GM23248 (cell line): ENCODE measurements at regions not wholly inside any gene's neighbourhood (a gene's known extent, or its start where the extent isn't known, plus 50 kb on each side); places are given as distances from the start of the nearest gene placed in this dataset.

Source experiments
- DNase-seq: peaks from one replicate; pipeline ENCODE4 v3.0.0-alpha.2; 2015
- H2AFZ ChIP-seq: fragments of 200-600 bp; sonication (generic); 2 replicates; pipeline ENCODE4 v1.6.1; 2016; ENCODE audit warnings: antibody characterized with exemption
- H3F3A ChIP-seq: fragments of 200-600 bp; sonication (generic); 2 replicates; pipeline ENCODE4 v1.6.1; 2016; ENCODE audit warnings: mild to moderate bottlenecking, antibody characterized with exemption, mixed run types; ENCODE audit not compliant: insufficient read depth
- H3K27ac ChIP-seq: fragments of 200-600 bp; sonication (generic); 2 replicates; pipeline ENCODE4 v1.5.1; 2016; ENCODE audit warnings: mild to moderate bottlenecking
- H3K27me3 ChIP-seq: fragments of 200-600 bp; sonication (generic); replicated peaks from 2 replicates; pipeline ENCODE4 v1.6.1; 2016; ENCODE audit warnings: mild to moderate bottlenecking; ENCODE audit not compliant: insufficient read depth
- H3K36me3 ChIP-seq: fragments of 200-600 bp; sonication (generic); 2 replicates; pipeline ENCODE4 v1.6.1; 2016; ENCODE audit warnings: low read depth, mild to moderate bottlenecking
- H3K4me1 ChIP-seq: fragments of 200-600 bp; sonication (generic); 2 replicates; pipeline ENCODE4 v1.6.1; 2016; ENCODE audit warnings: mild to moderate bottlenecking; ENCODE audit not compliant: insufficient read depth
- H3K4me2 ChIP-seq: fragments of 200-600 bp; sonication (generic); one replicate; pipeline ENCODE4 v1.6.1; 2016; ENCODE audit warnings: mild to moderate bottlenecking; ENCODE audit not compliant: unreplicated experiment
- H3K4me3 ChIP-seq: fragments of 200-600 bp; sonication (generic); 2 replicates; pipeline ENCODE4 v1.5.1; 2016; ENCODE audit warnings: mild to moderate bottlenecking
- H3K79me2 ChIP-seq: fragments of 200-600 bp; sonication (generic); 2 replicates; pipeline ENCODE4 v1.6.1; 2016; ENCODE audit warnings: mild to moderate bottlenecking; ENCODE audit not compliant: insufficient read depth
- H3K9ac ChIP-seq: fragments of 200-600 bp; sonication (generic); 2 replicates; pipeline ENCODE4 v1.6.1; 2016; ENCODE audit warnings: mild to moderate bottlenecking
- H3K9me2 ChIP-seq: fragments of 200-600 bp; sonication (generic); 2 replicates; pipeline ENCODE4 v1.6.1; 2016; ENCODE audit warnings: mixed run types, mild to moderate bottlenecking, moderate library complexity; ENCODE audit not compliant: insufficient read depth
- H3K9me3 ChIP-seq: fragments of 200-600 bp; sonication (generic); one replicate; pipeline ENCODE4 v1.6.1; 2017; ENCODE audit warnings: low read depth
- H4K20me1 ChIP-seq: fragments of 200-600 bp; sonication (generic); 2 replicates; pipeline ENCODE4 v1.6.0; 2016; ENCODE audit not compliant: insufficient read depth
- EZH2 ChIP-seq: fragments of 200-600 bp; sonication (generic); IDR thresholded peaks from 2 replicates; pipeline ENCODE4 v1.6.1; 2018; ENCODE audit warnings: antibody characterized with exemption, mild to moderate bottlenecking; ENCODE audit not compliant: insufficient read depth, poor library complexity, severe bottlenecking
- EZH2phosphoT487 ChIP-seq: fragments of 200-600 bp; sonication (generic); IDR thresholded peaks from 2 replicates; pipeline ENCODE4 v1.6.1; 2018; ENCODE audit warnings: antibody characterized with exemption, moderate library complexity, mild to moderate bottlenecking, low read depth; ENCODE audit not compliant: insufficient read depth
- WGBS, 2 experiments: methylation state at CpG; one replicate each; pipeline ENCODE4 v1.1.6; 2015 to 2017; ENCODE audit warnings: low lambda C conversion rate in 2 of 2, low coverage in 1 of 2; ENCODE audit errors: missing lambda C conversion rate in 2 of 2; 5-methylcytosine and 5-hydroxymethylcytosine counted together
- in situ Hi-C: fragments of 300-500 bp; cut with MboI; formaldehyde crosslinking; loops from 2 replicates; pipeline ENCODE4 v1.15.0; 2020

DNA sequence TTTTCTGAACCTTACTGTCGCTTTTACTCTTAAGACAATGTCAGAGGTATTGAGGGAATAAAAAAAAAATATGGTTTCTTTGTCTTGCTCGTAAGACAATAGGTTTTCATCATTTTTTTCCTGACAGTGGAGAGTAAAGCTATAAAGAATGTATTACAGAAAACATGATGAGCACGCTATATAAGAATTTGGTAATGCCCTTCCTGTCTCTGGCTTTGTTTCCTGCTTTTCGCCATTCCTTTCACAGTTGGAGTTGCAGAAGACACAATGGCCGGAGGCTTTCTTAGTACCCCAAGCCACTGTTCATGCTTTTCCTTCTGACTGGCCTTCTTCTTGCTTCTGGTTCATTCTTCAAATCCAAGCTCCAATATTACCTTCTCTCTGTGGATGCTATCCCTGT, 101.0 kb upstream of the DACH1 start:
- no peaks in the 10 kb centered on the region for H3K9me2 ChIP-seq
- H3F3A ChIP-seq, result no peaks in the 10 kb centered on the region
- H3K4me2 ChIP-seq, result no peak overlapping the region
- no peak overlapping the region for H2AFZ ChIP-seq
- no peak overlapping the region for H3K4me3 ChIP-seq
- in situ Hi-C loops, result no loop called here
- WGBS, 2 experiments, result 14 to 15% methylated on average over 5 of the region's 5 CpGs
- TF ChIP-seq EZH2phosphoT487 (no peak), EZH2 (no peak)
- DNase-seq, result no peak
- H3K27me3 ChIP-seq, result no peaks in the 10 kb centered on the region
- no peaks in the 10 kb centered on the region for H4K20me1 ChIP-seq
- no peaks in the 10 kb centered on the region for H3K4me1 ChIP-seq
- H3K27ac ChIP-seq, result no peak overlapping the region
- no peaks in the 10 kb centered on the region for H3K9me3 ChIP-seq
- H3K36me3 ChIP-seq, result no peaks in the 10 kb centered on the region
- H3K79me2 ChIP-seq, result no peaks in the 10 kb centered on the region
- H3K9ac ChIP-seq, result no peak overlapping the region

GRCh38 chr13:71964491-71965100, 97.6 kb upstream of the DACH1 start:
- Histone ChIP-seq H3K27ac (no peak overlapping the region), H3K36me3 (no peaks in the 10 kb centered on the region), H3K9me2 (no peaks in the 10 kb centered on the region), H3K27me3 (no peaks in the 10 kb centered on the region), H3K4me1 (no peaks in the 10 kb centered on the region), H3K9ac (no peak overlapping the region), H3K4me2 (no peak overlapping the region), H3F3A (no peaks in the 10 kb centered on the region), H4K20me1 (no peaks in the 10 kb centered on the region), H2AFZ (no peak overlapping the region), H3K79me2 (no peaks in the 10 kb centered on the region), H3K4me3 (no peak overlapping the region), H3K9me3 (no peaks in the 10 kb centered on the region)
- TF ChIP-seq EZH2phosphoT487 (no peak), EZH2 (no peak)
- in situ Hi-C loops, result no loop called here
- DNase-seq, result no peak
- 21 to 23% methylated on average over 8 of the region's 8 CpGs for WGBS, 2 experiments

DNA sequence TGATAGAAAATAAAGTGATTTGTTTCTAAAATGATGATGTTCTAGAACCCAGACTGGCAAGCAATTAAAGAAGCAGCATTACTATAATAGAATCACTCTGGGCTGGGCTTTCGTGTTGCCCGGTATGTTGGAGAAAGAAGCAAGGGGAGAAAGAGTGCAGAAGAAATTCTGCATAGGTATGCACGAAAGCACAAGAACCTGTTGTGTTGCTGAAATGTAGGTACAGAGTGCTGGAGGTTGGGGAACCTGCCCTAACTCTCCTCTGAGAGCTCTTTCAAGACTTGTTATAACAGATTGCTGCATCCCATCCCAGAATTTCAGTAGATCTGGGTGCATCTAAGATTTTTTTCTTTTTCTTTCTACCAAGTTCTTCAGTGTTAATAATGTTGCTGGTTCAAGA, 95.7 kb upstream of the DACH1 start:
- Histone ChIP-seq H3K9me3 (no peaks in the 10 kb centered on the region), H3K9ac (no peak overlapping the region), H3K4me2 (no peak overlapping the region), H2AFZ (no peak overlapping the region), H4K20me1 (no peaks in the 10 kb centered on the region), H3K27ac (no peak overlapping the region), H3K27me3 (no peaks in the 10 kb centered on the region), H3K4me1 (no peaks in the 10 kb centered on the region), H3K4me3 (no peak overlapping the region), H3K9me2 (no peaks in the 10 kb centered on the region), H3K36me3 (no peaks in the 10 kb centered on the region), H3K79me2 (no peaks in the 10 kb centered on the region), H3F3A (no peaks in the 10 kb centered on the region)
- TF ChIP-seq EZH2phosphoT487 (no peak), EZH2 (no peak)
- no peak for DNase-seq
- 14 to 32% methylated on average over 3 of the region's 3 CpGs for WGBS, 2 experiments
- in situ Hi-C loops, result no loop called here

- H3K4me2 ChIP-seq, result no peak overlapping the region
- H3K27ac ChIP-seq, result no peak overlapping the region
- H3F3A ChIP-seq, result no peaks in the 10 kb centered on the region
- H3K27me3 ChIP-seq, result no peaks in the 10 kb centered on the region
- in situ Hi-C loops, result no loop called here
- no peaks in the 10 kb centered on the region for H3K36me3 ChIP-seq
- no peak for DNase-seq
- H3K4me1 ChIP-seq, result no peaks in the 10 kb centered on the region
- 14 to 17% methylated on average over 2 of the region's 2 CpGs for WGBS, 2 experiments
- no peaks in the 10 kb centered on the region for H3K9me3 ChIP-seq
- H3K4me3 ChIP-seq, result no peak overlapping the region
- no peaks in the 10 kb centered on the region for H3K79me2 ChIP-seq
- no peak overlapping the region for H2AFZ ChIP-seq
- no peaks in the 10 kb centered on the region for H3K9me2 ChIP-seq
- TF ChIP-seq EZH2phosphoT487 (no peak), EZH2 (no peak)
- H4K20me1 ChIP-seq, result no peaks in the 10 kb centered on the region
- H3K9ac ChIP-seq, result no peak overlapping the region
Observed at GRCh38 chr13:71962126-71962525, 95.1 kb upstream of the DACH1 start.

DNA sequence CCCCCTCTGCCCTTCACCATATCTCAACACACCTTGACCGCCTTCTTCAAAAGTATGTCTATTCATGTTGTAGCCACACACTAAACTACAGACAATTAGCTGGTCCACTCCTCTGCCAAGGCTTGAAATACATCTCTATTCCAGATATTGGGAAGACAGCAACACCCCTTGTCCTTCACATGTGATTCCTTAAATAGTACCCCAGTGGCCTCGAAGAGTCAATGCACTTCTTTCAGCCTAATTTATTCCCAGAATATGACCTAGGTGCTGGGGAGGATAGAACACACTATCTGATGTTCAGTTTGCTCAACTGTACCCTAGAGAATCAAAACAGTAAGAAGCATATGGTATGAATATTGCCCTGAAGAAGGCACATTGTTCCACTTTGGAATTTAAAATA, 82.4 kb upstream of the DACH1 start:
- no peaks in the 10 kb centered on the region for H3K36me3 ChIP-seq
- no peaks in the 10 kb centered on the region for H3K4me1 ChIP-seq
- TF ChIP-seq EZH2phosphoT487, result no peak
- no peak for TF ChIP-seq EZH2
- H4K20me1 ChIP-seq, result no peaks in the 10 kb centered on the region
- no peak overlapping the region for H2AFZ ChIP-seq
- no peaks in the 10 kb centered on the region for H3K27me3 ChIP-seq
- no peaks in the 10 kb centered on the region for H3K9me2 ChIP-seq
- H3K9ac ChIP-seq, result no peak overlapping the region
- H3K4me2 ChIP-seq, result no peak overlapping the region
- no peaks in the 10 kb centered on the region for H3K79me2 ChIP-seq
- no peak overlapping the region for H3K4me3 ChIP-seq
- in situ Hi-C loops, result no loop called here
- H3F3A ChIP-seq, result no peaks in the 10 kb centered on the region
- no peak overlapping the region for H3K27ac ChIP-seq
- WGBS, 2 experiments, result 15 to 32% methylated on average over 2 of the region's 2 CpGs
- no peaks in the 10 kb centered on the region for H3K9me3 ChIP-seq
- no peak for DNase-seq
